Panc1 (cell line): ENCODE measurements at regions not wholly inside any gene's neighbourhood (a gene's known extent, or its start where the extent isn't known, plus 50 kb on each side); places are given as distances from the start of the nearest gene placed in this dataset.
"Not testable (repeated sequence)": the region's sequence is repeated elsewhere in the genome, so short reads cannot be mapped to it uniquely, and the experiment has no call there.

Experiments used
- POLR2AphosphoS5 ChIP-seq: IDR thresholded peaks from 2 replicates; pipeline ENCODE4 v1.6.1; 2012; ENCODE audit warnings: mild to moderate bottlenecking, low read depth, low read length, moderate library complexity
- SIN3A ChIP-seq: IDR thresholded peaks from 2 replicates; pipeline ENCODE4 v1.6.1; 2012; ENCODE audit warnings: low read depth, mild to moderate bottlenecking, low read length, moderate library complexity, borderline replicate concordance; ENCODE audit not compliant: insufficient read depth
- TF ChIP-seq, protein P1 (sequence below): fragments of 450-650 bp; IDR thresholded peaks from 2 replicates; pipeline ENCODE4 v1.5.1; 2017; ENCODE audit warnings: mild to moderate bottlenecking

DNA sequence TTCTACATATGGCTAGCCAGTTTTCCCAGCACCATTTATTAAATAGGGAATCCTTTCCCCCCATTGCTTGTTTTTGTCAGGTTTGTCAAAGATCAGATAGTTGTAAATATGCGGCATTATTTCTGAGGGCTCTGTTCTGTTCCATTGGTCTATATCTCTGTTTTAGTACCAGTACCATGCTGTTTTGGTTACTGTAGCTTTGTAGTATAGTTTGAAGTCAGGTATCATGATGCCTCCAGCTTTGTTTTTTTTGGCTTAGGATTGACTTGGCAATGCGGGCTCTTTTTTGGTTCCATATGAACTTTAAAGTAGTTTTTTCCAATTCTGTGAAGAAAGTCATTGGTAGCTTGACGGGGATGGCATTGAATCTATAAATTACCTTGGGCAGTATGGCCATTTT, 60.0 kb upstream of the GPC3 start:
- TF ChIP-seq, protein P1, sequence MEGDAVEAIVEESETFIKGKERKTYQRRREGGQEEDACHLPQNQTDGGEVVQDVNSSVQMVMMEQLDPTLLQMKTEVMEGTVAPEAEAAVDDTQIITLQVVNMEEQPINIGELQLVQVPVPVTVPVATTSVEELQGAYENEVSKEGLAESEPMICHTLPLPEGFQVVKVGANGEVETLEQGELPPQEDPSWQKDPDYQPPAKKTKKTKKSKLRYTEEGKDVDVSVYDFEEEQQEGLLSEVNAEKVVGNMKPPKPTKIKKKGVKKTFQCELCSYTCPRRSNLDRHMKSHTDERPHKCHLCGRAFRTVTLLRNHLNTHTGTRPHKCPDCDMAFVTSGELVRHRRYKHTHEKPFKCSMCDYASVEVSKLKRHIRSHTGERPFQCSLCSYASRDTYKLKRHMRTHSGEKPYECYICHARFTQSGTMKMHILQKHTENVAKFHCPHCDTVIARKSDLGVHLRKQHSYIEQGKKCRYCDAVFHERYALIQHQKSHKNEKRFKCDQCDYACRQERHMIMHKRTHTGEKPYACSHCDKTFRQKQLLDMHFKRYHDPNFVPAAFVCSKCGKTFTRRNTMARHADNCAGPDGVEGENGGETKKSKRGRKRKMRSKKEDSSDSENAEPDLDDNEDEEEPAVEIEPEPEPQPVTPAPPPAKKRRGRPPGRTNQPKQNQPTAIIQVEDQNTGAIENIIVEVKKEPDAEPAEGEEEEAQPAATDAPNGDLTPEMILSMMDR = not testable (repeated sequence)
- TF ChIP-seq POLR2AphosphoS5, SIN3A: not testable (repeated sequence)
